SK-N-SH (cell line): ENCODE measurements at regions not wholly inside any gene's neighbourhood (a gene's known extent, or its start where the extent isn't known, plus 50 kb on each side); places are given as distances from the start of the nearest gene placed in this dataset.

Experiments used
- CHD2 ChIP-seq: fragments of 150-350 bp; IDR thresholded peaks from 2 replicates; pipeline ENCODE4 v1.6.1; 2018; ENCODE audit warnings: low read length; ENCODE audit not compliant: partially characterized antibody
- ELF1 ChIP-seq: IDR thresholded peaks from 2 replicates; pipeline ENCODE4 v1.4.0; 2012
- EP300 ChIP-seq, 2 experiments: IDR thresholded peaks; 2 replicates each; pipeline versions ENCODE4 v1.4.0 to v1.6.1; 2012; ENCODE audit warnings: borderline replicate concordance in 1 of 2, low read depth in 1 of 2, low read length in 1 of 2
- EZH2phosphoT487 ChIP-seq: fragments of 200-600 bp; sonication (generic); IDR thresholded peaks from 2 replicates; pipeline ENCODE4 v1.6.1; 2017; ENCODE audit warnings: low read depth, mixed run types, mild to moderate bottlenecking, antibody characterized with exemption, moderate library complexity, borderline replicate concordance
- FOSL2 ChIP-seq: IDR thresholded peaks from 2 replicates; pipeline ENCODE4 v1.4.0; 2012; ENCODE audit warnings: low read depth, mild to moderate bottlenecking, moderate library complexity, borderline replicate concordance
- JUND ChIP-seq: IDR thresholded peaks from 2 replicates; pipeline ENCODE4 v1.4.0; 2012
- MEF2A ChIP-seq: IDR thresholded peaks from 2 replicates; pipeline ENCODE4 v1.4.0; 2012; ENCODE audit warnings: low read depth, borderline replicate concordance
- NFIC ChIP-seq: IDR thresholded peaks from 2 replicates; pipeline ENCODE4 v1.4.0; 2012; ENCODE audit warnings: borderline replicate concordance
- NRF1 ChIP-seq: IDR thresholded peaks from 2 replicates; pipeline ENCODE4 v1.6.1; 2012; ENCODE audit warnings: low read depth, mild to moderate bottlenecking, low read length
- POLR2AphosphoS5 ChIP-seq: IDR thresholded peaks from 2 replicates; pipeline ENCODE4 v1.6.1; 2012; ENCODE audit warnings: low read depth, low read length
- RAD21 ChIP-seq: IDR thresholded peaks from 2 replicates; pipeline ENCODE4 v1.6.1; 2012; ENCODE audit warnings: mild to moderate bottlenecking, low read length
- SMC3 ChIP-seq: IDR thresholded peaks from 2 replicates; pipeline ENCODE4 v1.6.1; 2012; ENCODE audit warnings: low read depth, low read length, improper control_type of control experiment
- TCF12 ChIP-seq: IDR thresholded peaks from 2 replicates; pipeline ENCODE4 v1.4.0; 2012
- TEAD4 ChIP-seq: IDR thresholded peaks from 2 replicates; pipeline ENCODE4 v1.4.0; 2012; ENCODE audit warnings: mild to moderate bottlenecking, borderline replicate concordance; ENCODE audit not compliant: insufficient read depth
- YY1 ChIP-seq: IDR thresholded peaks from 2 replicates; pipeline ENCODE4 v1.4.0; 2012; ENCODE audit warnings: low read depth, mild to moderate bottlenecking
- TF ChIP-seq, protein P1 (sequence below): fragments of 150-350 bp; IDR thresholded peaks from 2 replicates; pipeline ENCODE4 v1.6.1; 2016; ENCODE audit warnings: mild to moderate bottlenecking, low read depth, low read length
- TF ChIP-seq, protein P2 (sequence below): IDR thresholded peaks from 2 replicates; pipeline ENCODE4 v1.6.1; 2012; ENCODE audit warnings: mild to moderate bottlenecking, low read depth, low read length, moderate library complexity
- TF ChIP-seq, protein P3 (sequence below): IDR thresholded peaks from 2 replicates; pipeline ENCODE4 v1.4.0; 2012; ENCODE audit warnings: low read depth, borderline replicate concordance
- TF ChIP-seq, protein P4 (sequence below): fragments of 200-600 bp; sonication (generic); IDR thresholded peaks from 2 replicates; pipeline ENCODE4 v1.6.1; 2017; ENCODE audit warnings: antibody characterized with exemption, mild to moderate bottlenecking, moderate library complexity

DNA sequence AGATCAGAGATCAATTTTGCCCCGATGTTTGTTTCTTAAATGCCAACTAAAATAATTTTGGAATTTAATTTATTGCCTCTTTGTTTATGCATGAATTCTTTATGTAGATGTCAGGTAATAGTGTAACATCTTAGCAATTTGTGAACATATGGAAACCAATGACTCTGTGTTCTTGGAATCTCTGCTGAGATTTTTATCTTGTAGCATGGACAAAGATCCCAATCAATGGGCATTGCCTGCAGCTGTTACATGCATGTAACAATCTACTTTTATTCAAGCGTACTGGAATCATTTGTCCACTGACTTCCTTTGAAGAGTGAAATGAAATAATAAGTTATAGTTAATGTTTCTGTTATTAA, 61.6 kb upstream of the ARSJ start (continued):
- TF ChIP-seq POLR2AphosphoS5, result peak; percentile 17; the same call in 1 of the 2 replicates
- TF ChIP-seq, protein P1, sequence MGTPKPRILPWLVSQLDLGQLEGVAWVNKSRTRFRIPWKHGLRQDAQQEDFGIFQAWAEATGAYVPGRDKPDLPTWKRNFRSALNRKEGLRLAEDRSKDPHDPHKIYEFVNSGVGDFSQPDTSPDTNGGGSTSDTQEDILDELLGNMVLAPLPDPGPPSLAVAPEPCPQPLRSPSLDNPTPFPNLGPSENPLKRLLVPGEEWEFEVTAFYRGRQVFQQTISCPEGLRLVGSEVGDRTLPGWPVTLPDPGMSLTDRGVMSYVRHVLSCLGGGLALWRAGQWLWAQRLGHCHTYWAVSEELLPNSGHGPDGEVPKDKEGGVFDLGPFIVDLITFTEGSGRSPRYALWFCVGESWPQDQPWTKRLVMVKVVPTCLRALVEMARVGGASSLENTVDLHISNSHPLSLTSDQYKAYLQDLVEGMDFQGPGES, result no peak
- TF ChIP-seq, protein P2, sequence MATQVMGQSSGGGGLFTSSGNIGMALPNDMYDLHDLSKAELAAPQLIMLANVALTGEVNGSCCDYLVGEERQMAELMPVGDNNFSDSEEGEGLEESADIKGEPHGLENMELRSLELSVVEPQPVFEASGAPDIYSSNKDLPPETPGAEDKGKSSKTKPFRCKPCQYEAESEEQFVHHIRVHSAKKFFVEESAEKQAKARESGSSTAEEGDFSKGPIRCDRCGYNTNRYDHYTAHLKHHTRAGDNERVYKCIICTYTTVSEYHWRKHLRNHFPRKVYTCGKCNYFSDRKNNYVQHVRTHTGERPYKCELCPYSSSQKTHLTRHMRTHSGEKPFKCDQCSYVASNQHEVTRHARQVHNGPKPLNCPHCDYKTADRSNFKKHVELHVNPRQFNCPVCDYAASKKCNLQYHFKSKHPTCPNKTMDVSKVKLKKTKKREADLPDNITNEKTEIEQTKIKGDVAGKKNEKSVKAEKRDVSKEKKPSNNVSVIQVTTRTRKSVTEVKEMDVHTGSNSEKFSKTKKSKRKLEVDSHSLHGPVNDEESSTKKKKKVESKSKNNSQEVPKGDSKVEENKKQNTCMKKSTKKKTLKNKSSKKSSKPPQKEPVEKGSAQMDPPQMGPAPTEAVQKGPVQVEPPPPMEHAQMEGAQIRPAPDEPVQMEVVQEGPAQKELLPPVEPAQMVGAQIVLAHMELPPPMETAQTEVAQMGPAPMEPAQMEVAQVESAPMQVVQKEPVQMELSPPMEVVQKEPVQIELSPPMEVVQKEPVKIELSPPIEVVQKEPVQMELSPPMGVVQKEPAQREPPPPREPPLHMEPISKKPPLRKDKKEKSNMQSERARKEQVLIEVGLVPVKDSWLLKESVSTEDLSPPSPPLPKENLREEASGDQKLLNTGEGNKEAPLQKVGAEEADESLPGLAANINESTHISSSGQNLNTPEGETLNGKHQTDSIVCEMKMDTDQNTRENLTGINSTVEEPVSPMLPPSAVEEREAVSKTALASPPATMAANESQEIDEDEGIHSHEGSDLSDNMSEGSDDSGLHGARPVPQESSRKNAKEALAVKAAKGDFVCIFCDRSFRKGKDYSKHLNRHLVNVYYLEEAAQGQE, result no peak
- TF ChIP-seq EP300 (IDR thresholded peaks at IDR 0.05; ENCODE audit: borderline replicate concordance in 1 of 2, low read depth in 1 of 2, low read length in 1 of 2), result peak; percentile 26 to 92; a peak in 3 of 4 replicates
- TF ChIP-seq JUND, result peak; percentile 90
- no peak for TF ChIP-seq MEF2A
- TF ChIP-seq, protein P3, sequence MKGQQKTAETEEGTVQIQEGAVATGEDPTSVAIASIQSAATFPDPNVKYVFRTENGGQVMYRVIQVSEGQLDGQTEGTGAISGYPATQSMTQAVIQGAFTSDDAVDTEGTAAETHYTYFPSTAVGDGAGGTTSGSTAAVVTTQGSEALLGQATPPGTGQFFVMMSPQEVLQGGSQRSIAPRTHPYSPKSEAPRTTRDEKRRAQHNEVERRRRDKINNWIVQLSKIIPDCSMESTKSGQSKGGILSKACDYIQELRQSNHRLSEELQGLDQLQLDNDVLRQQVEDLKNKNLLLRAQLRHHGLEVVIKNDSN, result no peak
- TF ChIP-seq, protein P4, sequence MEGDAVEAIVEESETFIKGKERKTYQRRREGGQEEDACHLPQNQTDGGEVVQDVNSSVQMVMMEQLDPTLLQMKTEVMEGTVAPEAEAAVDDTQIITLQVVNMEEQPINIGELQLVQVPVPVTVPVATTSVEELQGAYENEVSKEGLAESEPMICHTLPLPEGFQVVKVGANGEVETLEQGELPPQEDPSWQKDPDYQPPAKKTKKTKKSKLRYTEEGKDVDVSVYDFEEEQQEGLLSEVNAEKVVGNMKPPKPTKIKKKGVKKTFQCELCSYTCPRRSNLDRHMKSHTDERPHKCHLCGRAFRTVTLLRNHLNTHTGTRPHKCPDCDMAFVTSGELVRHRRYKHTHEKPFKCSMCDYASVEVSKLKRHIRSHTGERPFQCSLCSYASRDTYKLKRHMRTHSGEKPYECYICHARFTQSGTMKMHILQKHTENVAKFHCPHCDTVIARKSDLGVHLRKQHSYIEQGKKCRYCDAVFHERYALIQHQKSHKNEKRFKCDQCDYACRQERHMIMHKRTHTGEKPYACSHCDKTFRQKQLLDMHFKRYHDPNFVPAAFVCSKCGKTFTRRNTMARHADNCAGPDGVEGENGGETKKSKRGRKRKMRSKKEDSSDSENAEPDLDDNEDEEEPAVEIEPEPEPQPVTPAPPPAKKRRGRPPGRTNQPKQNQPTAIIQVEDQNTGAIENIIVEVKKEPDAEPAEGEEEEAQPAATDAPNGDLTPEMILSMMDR, result no peak
- no peak for TF ChIP-seq CHD2
- TF ChIP-seq TCF12, result peak; percentile 97
- TF ChIP-seq NRF1, result no peak
- no peak for TF ChIP-seq ELF1
- TF ChIP-seq YY1, result no peak
- no peak for TF ChIP-seq RAD21
- TF ChIP-seq SMC3, result no peak
- TF ChIP-seq TEAD4, result peak; percentile 92; the same call in 1 of the 2 replicates
- peak; percentile 64; the same call in 1 of the 2 replicates for TF ChIP-seq FOSL2
- TF ChIP-seq EZH2phosphoT487, result no peak
- TF ChIP-seq NFIC, result peak; percentile 79
